GM12878 (cell line): ENCODE measurements at regions not wholly inside any gene's neighbourhood (a gene's known extent, or its start where the extent isn't known, plus 50 kb on each side); places are given as distances from the start of the nearest gene placed in this dataset.

Source experiments
- POLR2A ChIP-seq: IDR thresholded peaks from 2 replicates; pipeline ENCODE4 v1.6.1; 2011; ENCODE audit warnings: low read depth, mild to moderate bottlenecking, low read length
- POLR2AphosphoS5 ChIP-seq: IDR thresholded peaks from 2 replicates; pipeline ENCODE4 v1.6.1; 2011; ENCODE audit warnings: mild to moderate bottlenecking, low read length, inconsistent platforms
- RAD21 ChIP-seq: IDR thresholded peaks from 2 replicates; pipeline ENCODE4 v1.6.1; 2011; ENCODE audit warnings: mild to moderate bottlenecking, low read depth, low read length, moderate library complexity; ENCODE audit not compliant: insufficient read depth
- RFX5 ChIP-seq: IDR thresholded peaks from 2 replicates; pipeline ENCODE4 v1.6.1; 2011; ENCODE audit warnings: low read depth, low read length, improper control_type of control experiment
- SIN3A ChIP-seq: IDR thresholded peaks from 2 replicates; pipeline ENCODE4 v1.6.1; 2012; ENCODE audit warnings: low read depth, low read length, improper control_type of control experiment
- SMAD1 ChIP-seq: fragments of 450-650 bp; IDR thresholded peaks from 2 replicates; pipeline ENCODE4 v1.6.1; 2018; ENCODE audit warnings: mild to moderate bottlenecking, low read depth; ENCODE audit not compliant: partially characterized antibody
- SREBF2 ChIP-seq: IDR thresholded peaks from 2 replicates; pipeline ENCODE4 v1.6.1; 2012; ENCODE audit warnings: mild to moderate bottlenecking, low read length
- SRF ChIP-seq, 2 experiments: IDR thresholded peaks; 2 replicates each; pipeline ENCODE4 v1.6.1; 2011; ENCODE audit warnings: low read depth in 2 of 2, low read length in 2 of 2, mild to moderate bottlenecking in 1 of 2, moderate library complexity in 1 of 2
- ZBED1 ChIP-seq: IDR thresholded peaks from 2 replicates; pipeline ENCODE4 v1.6.1; 2016; ENCODE audit warnings: borderline replicate concordance
- ZNF274 ChIP-seq: IDR thresholded peaks from one replicate; pipeline ENCODE4 v1.8.0; 2011; ENCODE audit not compliant: insufficient read length, insufficient read depth
- TF ChIP-seq, protein P1 (sequence below), 3 experiments: IDR thresholded peaks in 2 of 3; conservative IDR thresholded peaks in 1 of 3; 2 replicates each; pipeline ENCODE4 v1.5.1; 2011; ENCODE audit warnings: low read depth in 3 of 3, low read length in 3 of 3, mild to moderate bottlenecking in 3 of 3, control low read depth in 2 of 3, moderate library complexity in 2 of 3, inconsistent platforms in 1 of 3, mixed read lengths in 1 of 3; ENCODE audit not compliant: control insufficient read depth in 2 of 3, insufficient read depth in 1 of 3; ENCODE audit errors: extremely low read depth in 1 of 3
- TF ChIP-seq, protein P2 (sequence below): IDR thresholded peaks from 2 replicates; pipeline ENCODE4 v1.6.1; 2011; ENCODE audit warnings: low read depth, low read length, improper control_type of control experiment, borderline replicate concordance

DNA sequence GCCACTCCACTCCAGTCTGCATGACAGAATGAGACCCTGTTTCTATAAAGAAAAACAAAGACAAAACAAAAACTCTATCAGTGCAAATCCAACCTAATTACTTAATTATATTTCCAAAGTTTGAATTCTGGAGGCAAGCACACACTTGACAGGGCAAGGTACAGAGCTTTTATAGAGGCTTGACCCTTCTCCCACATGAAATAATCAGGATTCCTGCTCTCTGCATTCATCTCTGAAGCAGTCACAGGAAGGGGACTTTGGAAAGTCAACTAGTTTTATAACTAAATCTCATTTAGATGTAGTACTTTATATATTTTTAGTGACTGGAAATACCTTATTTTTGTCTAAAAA, 91.9 kb upstream of the CHD1 start:
- TF ChIP-seq, protein P1, sequence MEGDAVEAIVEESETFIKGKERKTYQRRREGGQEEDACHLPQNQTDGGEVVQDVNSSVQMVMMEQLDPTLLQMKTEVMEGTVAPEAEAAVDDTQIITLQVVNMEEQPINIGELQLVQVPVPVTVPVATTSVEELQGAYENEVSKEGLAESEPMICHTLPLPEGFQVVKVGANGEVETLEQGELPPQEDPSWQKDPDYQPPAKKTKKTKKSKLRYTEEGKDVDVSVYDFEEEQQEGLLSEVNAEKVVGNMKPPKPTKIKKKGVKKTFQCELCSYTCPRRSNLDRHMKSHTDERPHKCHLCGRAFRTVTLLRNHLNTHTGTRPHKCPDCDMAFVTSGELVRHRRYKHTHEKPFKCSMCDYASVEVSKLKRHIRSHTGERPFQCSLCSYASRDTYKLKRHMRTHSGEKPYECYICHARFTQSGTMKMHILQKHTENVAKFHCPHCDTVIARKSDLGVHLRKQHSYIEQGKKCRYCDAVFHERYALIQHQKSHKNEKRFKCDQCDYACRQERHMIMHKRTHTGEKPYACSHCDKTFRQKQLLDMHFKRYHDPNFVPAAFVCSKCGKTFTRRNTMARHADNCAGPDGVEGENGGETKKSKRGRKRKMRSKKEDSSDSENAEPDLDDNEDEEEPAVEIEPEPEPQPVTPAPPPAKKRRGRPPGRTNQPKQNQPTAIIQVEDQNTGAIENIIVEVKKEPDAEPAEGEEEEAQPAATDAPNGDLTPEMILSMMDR (IDR thresholded peaks at IDR 0.05 in 2 of 3, conservative IDR thresholded peaks at IDR 0.05 in 1 of 3; ENCODE audit: control insufficient read depth in 2 of 3, extremely low read depth in 1 of 3, insufficient read depth in 1 of 3, low read depth in 3 of 3, low read length in 3 of 3) = no peak
- TF ChIP-seq RAD21 (no peak), ZNF274 (no peak), SMAD1 (no peak), RFX5 (no peak), SRF (IDR thresholded peaks at IDR 0.05; ENCODE audit: low read depth in 2 of 2, low read length in 2 of 2) (no peak), SREBF2 (no peak), SIN3A (no peak), ZBED1 (no peak), POLR2AphosphoS5 (no peak), POLR2A (no peak)
- TF ChIP-seq, protein P2, sequence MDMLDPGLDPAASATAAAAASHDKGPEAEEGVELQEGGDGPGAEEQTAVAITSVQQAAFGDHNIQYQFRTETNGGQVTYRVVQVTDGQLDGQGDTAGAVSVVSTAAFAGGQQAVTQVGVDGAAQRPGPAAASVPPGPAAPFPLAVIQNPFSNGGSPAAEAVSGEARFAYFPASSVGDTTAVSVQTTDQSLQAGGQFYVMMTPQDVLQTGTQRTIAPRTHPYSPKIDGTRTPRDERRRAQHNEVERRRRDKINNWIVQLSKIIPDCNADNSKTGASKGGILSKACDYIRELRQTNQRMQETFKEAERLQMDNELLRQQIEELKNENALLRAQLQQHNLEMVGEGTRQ = no peak
